ENCODE measurements at regions not wholly inside any gene's neighbourhood (a gene's known extent, or its start where the extent isn't known, plus 50 kb on each side); places are given as distances from the start of the nearest gene placed in this dataset.

GRCh38 chrX:6748595-6748994 lies 213.7 kb upstream of the VCX3A start:
- TF ChIP-seq CTCF (IDR thresholded peaks at IDR 0.05) (no peak), POLR2A (IDR thresholded peaks at IDR 0.05) (no peak)

All from testis (tissue), 2 donors.